RWPE2 (cell line): ENCODE measurements at regions not wholly inside any gene's neighbourhood (a gene's known extent, or its start where the extent isn't known, plus 50 kb on each side); places are given as distances from the start of the nearest gene placed in this dataset.
A peak's percentile ranks its signal among the peaks of the same experiment; 100 is the strongest.
"Not testable (repeated sequence)": the region's sequence is repeated elsewhere in the genome, so short reads cannot be mapped to it uniquely, and the experiment has no call there.

Experiments
- ATAC-seq: fragments of 200-7000 bp; cut with Tn5 transposase; 3 replicates; pipeline ENCODE4 v1.9.1; 2021; ENCODE audit warnings: low read depth
- DNase-seq: peaks from one replicate; pipeline ENCODE4 v3.0.0-alpha.2; 2020; ENCODE audit warnings: low spot score
- H3K27ac ChIP-seq: fragments of 450-650 bp; 2 replicates; pipeline ENCODE4 v1.5.1; 2017; ENCODE audit warnings: mild to moderate bottlenecking; ENCODE audit not compliant: poor library complexity, severe bottlenecking
- H3K27me3 ChIP-seq: fragments of 250-450 bp; sonication (Bioruptor Pico); 2 replicates; pipeline ENCODE4 v1.5.1; 2021; ENCODE audit warnings: mild to moderate bottlenecking, moderate library complexity; ENCODE audit not compliant: insufficient read depth, poor library complexity, severe bottlenecking
- H3K36me3 ChIP-seq: fragments of 250-450 bp; sonication (Bioruptor Pico); 2 replicates; pipeline ENCODE4 v1.5.1; 2020; ENCODE audit warnings: low read depth, mild to moderate bottlenecking, moderate library complexity
- H3K4me1 ChIP-seq: fragments of 250-450 bp; sonication (Bioruptor Pico); 2 replicates; pipeline ENCODE4 v1.5.1; 2021; ENCODE audit warnings: mild to moderate bottlenecking, moderate library complexity; ENCODE audit not compliant: insufficient read depth, poor library complexity, severe bottlenecking
- H3K4me3 ChIP-seq: fragments of 250-450 bp; sonication (Bioruptor Pico); 2 replicates; pipeline ENCODE4 v1.5.1; 2021; ENCODE audit warnings: mild to moderate bottlenecking, moderate library complexity; ENCODE audit not compliant: severe bottlenecking
- H3K9me3 ChIP-seq: fragments of 250-450 bp; sonication (Bioruptor Pico); 2 replicates; pipeline ENCODE4 v1.5.1; 2021; ENCODE audit warnings: mild to moderate bottlenecking, moderate library complexity; ENCODE audit not compliant: severe bottlenecking
- CTCF ChIP-seq: fragments of 450-650 bp; IDR thresholded peaks from one replicate; pipeline ENCODE4 v1.5.1; 2017; ENCODE audit warnings: mild to moderate bottlenecking, moderate library complexity; ENCODE audit not compliant: poor library complexity, severe bottlenecking

GRCh38 chrX:41009850-41010846, 75.1 kb upstream of the USP9X start:
- Histone ChIP-seq H3K4me3 (peak overlapping the region; percentile 17), H3K27me3 (no peaks in the 10 kb centered on the region), H3K36me3 (no peaks in the 10 kb centered on the region), H3K27ac (peak overlapping the region; percentile 87), H3K4me1 (peaks cover 8% of the 10 kb centered on the region), H3K9me3 (no peaks in the 10 kb centered on the region)
- DNase-seq: peak; percentile 72
- ATAC-seq: peak; percentile 79
- TF ChIP-seq CTCF: no peak

- no peaks in the 10 kb centered on the region for H3K9me3 ChIP-seq
Observed at GRCh38 chrX:41014776-41015360, 70.4 kb upstream of the USP9X start.

GRCh38 chrX:41017785-41018184, 67.5 kb upstream of the USP9X start:
- not testable (repeated sequence) for H3K4me1 ChIP-seq, DNase-seq, H3K9me3 ChIP-seq, ATAC-seq, H3K27me3 ChIP-seq, H3K27ac ChIP-seq, H3K36me3 ChIP-seq, H3K4me3 ChIP-seq

More at GRCh38 chrX:41014776-41015360, 70.4 kb upstream of the USP9X start:
- peak overlapping the region; percentile 28 for H3K27ac ChIP-seq
- no peaks in the 10 kb centered on the region for H3K27me3 ChIP-seq
- no peak for TF ChIP-seq CTCF
- peaks cover 8% of the 10 kb centered on the region for H3K4me1 ChIP-seq
- H3K36me3 ChIP-seq: no peaks in the 10 kb centered on the region
- no peak overlapping the region for H3K4me3 ChIP-seq
- ATAC-seq (peak; percentile 59; the same call in 2 of the 3 replicates), DNase-seq (no peak)

- H3K4me1 ChIP-seq, H3K4me3 ChIP-seq, H3K9me3 ChIP-seq, H3K27me3 ChIP-seq, ATAC-seq, H3K27ac ChIP-seq, H3K36me3 ChIP-seq, DNase-seq: not testable (repeated sequence)
Observed at GRCh38 chrX:41018391-41019040, 66.7 kb upstream of the USP9X start.

- ATAC-seq (no peak), DNase-seq (no peak)
- H3K4me1 ChIP-seq: peaks cover 5% of the 10 kb centered on the region
- no peaks in the 10 kb centered on the region for H3K9me3 ChIP-seq
- H3K27ac ChIP-seq: no peak overlapping the region
- H3K27me3 ChIP-seq: no peaks in the 10 kb centered on the region
- H3K4me3 ChIP-seq: no peak overlapping the region
- H3K36me3 ChIP-seq: no peaks in the 10 kb centered on the region
- no peak for TF ChIP-seq CTCF
Observed at GRCh38 chrX:41019041-41019392, 66.2 kb upstream of the USP9X start.
